ENCODE measurements at regions not wholly inside any gene's neighbourhood (a gene's known extent, or its start where the extent isn't known, plus 50 kb on each side); places are given as distances from the start of the nearest gene placed in this dataset.

GRCh38 chr10:43965033-43965917 lies 316.6 kb upstream of the ZNF32 start:
- ATAC-seq (ENCODE audit: low read depth) (no peak), DNase-seq (ENCODE audit: low spot score) (no peak)
- Histone ChIP-seq H3K27ac (ENCODE audit: poor library complexity, severe bottlenecking) (no peak overlapping the region), H3K27me3 (ENCODE audit: insufficient read depth, poor library complexity, severe bottlenecking) (no peaks in the 10 kb centered on the region), H3K9me3 (ENCODE audit: severe bottlenecking) (no peaks in the 10 kb centered on the region), H3K4me3 (ENCODE audit: severe bottlenecking) (no peak overlapping the region), H3K4me1 (ENCODE audit: insufficient read depth, poor library complexity, severe bottlenecking) (no peaks in the 10 kb centered on the region), H3K36me3 (ENCODE audit: low read depth) (no peaks in the 10 kb centered on the region)
- TF ChIP-seq CTCF (IDR thresholded peaks at IDR 0.05; ENCODE audit: poor library complexity, severe bottlenecking): no peak

GRCh38 chr10:43964486-43964885 lies 315.8 kb upstream of the ZNF32 start:
- H3K4me3 ChIP-seq (ENCODE audit: severe bottlenecking): no peak overlapping the region
- no peak for TF ChIP-seq CTCF (IDR thresholded peaks at IDR 0.05; ENCODE audit: poor library complexity, severe bottlenecking)
- H3K27me3 ChIP-seq (ENCODE audit: insufficient read depth, poor library complexity, severe bottlenecking): no peaks in the 10 kb centered on the region
- no peaks in the 10 kb centered on the region for H3K4me1 ChIP-seq (ENCODE audit: insufficient read depth, poor library complexity, severe bottlenecking)
- H3K36me3 ChIP-seq (ENCODE audit: low read depth): no peaks in the 10 kb centered on the region
- H3K9me3 ChIP-seq (ENCODE audit: severe bottlenecking): no peaks in the 10 kb centered on the region
- DNase-seq (ENCODE audit: low spot score) (no peak), ATAC-seq (ENCODE audit: low read depth) (no peak)
- no peak overlapping the region for H3K27ac ChIP-seq (ENCODE audit: poor library complexity, severe bottlenecking)

GRCh38 chr10:43963793-43964425 lies 315.2 kb upstream of the ZNF32 start:
- Histone ChIP-seq H3K9me3 (ENCODE audit: severe bottlenecking) (no peaks in the 10 kb centered on the region), H3K36me3 (ENCODE audit: low read depth) (no peaks in the 10 kb centered on the region), H3K4me1 (ENCODE audit: insufficient read depth, poor library complexity, severe bottlenecking) (no peaks in the 10 kb centered on the region), H3K4me3 (ENCODE audit: severe bottlenecking) (no peak overlapping the region), H3K27me3 (ENCODE audit: insufficient read depth, poor library complexity, severe bottlenecking) (no peaks in the 10 kb centered on the region), H3K27ac (ENCODE audit: poor library complexity, severe bottlenecking) (no peak overlapping the region)
- no peak for ATAC-seq (ENCODE audit: low read depth)
- no peak for TF ChIP-seq CTCF (IDR thresholded peaks at IDR 0.05; ENCODE audit: poor library complexity, severe bottlenecking)
- DNase-seq (ENCODE audit: low spot score): no peak

- Histone ChIP-seq H3K27ac (ENCODE audit: poor library complexity, severe bottlenecking) (no peak overlapping the region), H3K4me3 (ENCODE audit: severe bottlenecking) (no peak overlapping the region), H3K27me3 (ENCODE audit: insufficient read depth, poor library complexity, severe bottlenecking) (no peaks in the 10 kb centered on the region)
These were observed 314.7 kb upstream of the ZNF32 start for GRCh38 chr10:43963379-43963778.

More at GRCh38 chr10:43963379-43963778, 314.7 kb upstream of the ZNF32 start:
- Histone ChIP-seq H3K9me3 (ENCODE audit: severe bottlenecking) (no peaks in the 10 kb centered on the region), H3K4me1 (ENCODE audit: insufficient read depth, poor library complexity, severe bottlenecking) (no peaks in the 10 kb centered on the region), H3K36me3 (ENCODE audit: low read depth) (no peaks in the 10 kb centered on the region)
- DNase-seq (ENCODE audit: low spot score) (no peak), ATAC-seq (ENCODE audit: low read depth) (no peak)
- TF ChIP-seq CTCF (IDR thresholded peaks at IDR 0.05; ENCODE audit: poor library complexity, severe bottlenecking): no peak

Measured in RWPE2 (cell line).